GM19395 (cell line): ENCODE measurements at regions not wholly inside any gene's neighbourhood (a gene's known extent, or its start where the extent isn't known, plus 50 kb on each side); places are given as distances from the start of the nearest gene placed in this dataset.
"Not testable (repeated sequence)": the region's sequence is repeated elsewhere in the genome, so short reads cannot be mapped to it uniquely, and the experiment has no call there.

Source experiments
- ATAC-seq: cut with Tn5 transposase; IDR thresholded peaks from one replicate; pipeline ENCODE4 v1.9.1; 2021; ENCODE audit warnings: mild to moderate bottlenecking, moderate library complexity; ENCODE audit not compliant: unreplicated experiment

- ATAC-seq, result no peak
These were observed 381.4 kb downstream of the DTWD2 start for GRCh38 chr5:118606940-118607339.

GRCh38 chr5:118605761-118606160 is 382.6 kb downstream of the DTWD2 start:
- no peak for ATAC-seq

- ATAC-seq, result no peak
These were observed 384.2 kb downstream of the DTWD2 start for GRCh38 chr5:118604106-118604505.

GRCh38 chr5:118603278-118603677 is 385.1 kb downstream of the DTWD2 start:
- ATAC-seq, result no peak

- ATAC-seq, result no peak
These were observed 390.0 kb downstream of the DTWD2 start for GRCh38 chr5:118598311-118598710.

- no peak for ATAC-seq
These were observed 390.8 kb downstream of the DTWD2 start for GRCh38 chr5:118597543-118597942.

- ATAC-seq, result no peak
These were observed 392.1 kb downstream of the DTWD2 start for GRCh38 chr5:118596255-118596654.

- no peak for ATAC-seq
These were observed 395.4 kb downstream of the DTWD2 start for GRCh38 chr5:118593003-118593328.

GRCh38 chr5:118592229-118593002 is 395.9 kb downstream of the DTWD2 start:
- no peak for ATAC-seq

GRCh38 chr5:118590806-118591205 is 397.5 kb downstream of the DTWD2 start:
- ATAC-seq, result no peak

GRCh38 chr5:118580949-118581348 is 407.4 kb downstream of the DTWD2 start:
- no peak for ATAC-seq

- ATAC-seq, result no peak
These were observed 410.3 kb downstream of the DTWD2 start for GRCh38 chr5:118578093-118578492.

GRCh38 chr5:118577621-118578020 is 410.7 kb downstream of the DTWD2 start:
- ATAC-seq, result no peak

GRCh38 chr5:118570276-118570675 is 418.1 kb downstream of the DTWD2 start:
- not testable (repeated sequence) for ATAC-seq

- ATAC-seq, result not testable (repeated sequence)
These were observed 418.8 kb downstream of the DTWD2 start for GRCh38 chr5:118569596-118569995.

GRCh38 chr5:118565335-118565971 is 422.9 kb downstream of the DTWD2 start:
- ATAC-seq, result no peak

- no peak for ATAC-seq
These were observed 426.4 kb downstream of the DTWD2 start for GRCh38 chr5:118561971-118562370.

- ATAC-seq, result no peak
These were observed 427.1 kb downstream of the DTWD2 start for GRCh38 chr5:118561235-118561634.

GRCh38 chr5:118558871-118559270 is 429.5 kb downstream of the DTWD2 start:
- ATAC-seq, result no peak

- ATAC-seq, result no peak
These were observed 431.1 kb downstream of the DTWD2 start for GRCh38 chr5:118557251-118557661.

- no peak for ATAC-seq
These were observed 431.6 kb downstream of the DTWD2 start for GRCh38 chr5:118556792-118557191.

- no peak for ATAC-seq
These were observed 432.6 kb downstream of the DTWD2 start for GRCh38 chr5:118555727-118556126.

- ATAC-seq, result no peak
These were observed 433.4 kb downstream of the DTWD2 start for GRCh38 chr5:118554981-118555380.
